ENCODE measurements at regions not wholly inside any gene's neighbourhood (a gene's known extent, or its start where the extent isn't known, plus 50 kb on each side); places are given as distances from the start of the nearest gene placed in this dataset.

DNA sequence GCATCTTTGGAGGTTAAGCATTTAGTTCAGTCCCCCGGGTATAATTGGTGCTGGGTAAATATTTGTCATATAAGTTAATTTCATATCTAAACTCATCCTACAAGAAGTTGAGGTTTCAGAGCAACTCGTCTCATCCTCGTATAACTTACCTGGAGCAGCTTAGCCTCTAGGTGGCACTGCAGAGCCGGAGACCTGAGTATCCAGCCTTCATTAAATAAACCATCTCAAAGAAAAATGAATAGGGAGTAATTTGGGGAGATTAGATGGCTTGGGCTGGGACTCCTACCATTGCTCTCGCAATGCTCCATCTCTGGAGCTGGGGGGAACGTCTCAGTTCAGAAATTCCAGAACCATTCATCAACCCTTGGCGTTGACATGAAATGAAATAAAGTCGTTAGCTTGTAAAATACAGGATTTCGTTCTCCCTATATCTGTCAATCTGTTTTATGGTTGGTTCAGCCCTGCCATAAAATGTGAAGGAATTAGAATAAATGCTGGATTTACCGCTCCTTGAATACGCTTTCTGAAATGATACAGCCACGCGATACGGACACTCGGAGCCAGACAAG lies 122.9 kb upstream of the TMEM132D start:
- Histone ChIP-seq H3K9me2 (ENCODE audit: insufficient read depth, low read length) (no peaks in the 10 kb centered on the region), H3K4me2 (ENCODE audit: low read length) (no peak overlapping the region), H3F3A (ENCODE audit: insufficient read depth, low read length, poor library complexity, severe bottlenecking) (no peaks in the 10 kb centered on the region), H3K9ac (ENCODE audit: low read length) (no peak overlapping the region), H4K20me1 (ENCODE audit: insufficient read depth) (no peaks in the 10 kb centered on the region), H2AFZ (ENCODE audit: low read depth, low read length) (no peak overlapping the region), H3K27ac (ENCODE audit: low read length) (no peak overlapping the region), H3K9me3 (ENCODE audit: low read length) (no peaks in the 10 kb centered on the region), H3K27me3 (ENCODE audit: insufficient read depth, low read depth, low read length) (peaks cover 3% of the 10 kb centered on the region), H3K79me2 (replicated peaks; ENCODE audit: insufficient read depth, low read length) (no peaks in the 10 kb centered on the region), H3K4me3 (ENCODE audit: low read length) (no peak overlapping the region), H3K36me3 (ENCODE audit: insufficient read depth, low read length) (no peaks in the 10 kb centered on the region)
- TF ChIP-seq, protein P1, sequence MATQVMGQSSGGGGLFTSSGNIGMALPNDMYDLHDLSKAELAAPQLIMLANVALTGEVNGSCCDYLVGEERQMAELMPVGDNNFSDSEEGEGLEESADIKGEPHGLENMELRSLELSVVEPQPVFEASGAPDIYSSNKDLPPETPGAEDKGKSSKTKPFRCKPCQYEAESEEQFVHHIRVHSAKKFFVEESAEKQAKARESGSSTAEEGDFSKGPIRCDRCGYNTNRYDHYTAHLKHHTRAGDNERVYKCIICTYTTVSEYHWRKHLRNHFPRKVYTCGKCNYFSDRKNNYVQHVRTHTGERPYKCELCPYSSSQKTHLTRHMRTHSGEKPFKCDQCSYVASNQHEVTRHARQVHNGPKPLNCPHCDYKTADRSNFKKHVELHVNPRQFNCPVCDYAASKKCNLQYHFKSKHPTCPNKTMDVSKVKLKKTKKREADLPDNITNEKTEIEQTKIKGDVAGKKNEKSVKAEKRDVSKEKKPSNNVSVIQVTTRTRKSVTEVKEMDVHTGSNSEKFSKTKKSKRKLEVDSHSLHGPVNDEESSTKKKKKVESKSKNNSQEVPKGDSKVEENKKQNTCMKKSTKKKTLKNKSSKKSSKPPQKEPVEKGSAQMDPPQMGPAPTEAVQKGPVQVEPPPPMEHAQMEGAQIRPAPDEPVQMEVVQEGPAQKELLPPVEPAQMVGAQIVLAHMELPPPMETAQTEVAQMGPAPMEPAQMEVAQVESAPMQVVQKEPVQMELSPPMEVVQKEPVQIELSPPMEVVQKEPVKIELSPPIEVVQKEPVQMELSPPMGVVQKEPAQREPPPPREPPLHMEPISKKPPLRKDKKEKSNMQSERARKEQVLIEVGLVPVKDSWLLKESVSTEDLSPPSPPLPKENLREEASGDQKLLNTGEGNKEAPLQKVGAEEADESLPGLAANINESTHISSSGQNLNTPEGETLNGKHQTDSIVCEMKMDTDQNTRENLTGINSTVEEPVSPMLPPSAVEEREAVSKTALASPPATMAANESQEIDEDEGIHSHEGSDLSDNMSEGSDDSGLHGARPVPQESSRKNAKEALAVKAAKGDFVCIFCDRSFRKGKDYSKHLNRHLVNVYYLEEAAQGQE (IDR thresholded peaks at IDR 0.05; ENCODE audit: borderline replicate concordance), result no peak
- TF ChIP-seq RAD21 (conservative IDR thresholded peaks at IDR 0.05) (peak; percentile 53), CTCF (IDR thresholded peaks at IDR 0.05; ENCODE audit: poor library complexity, severe bottlenecking) (peak; percentile 69), POLR2AphosphoS5 (IDR thresholded peaks at IDR 0.05) (no peak), MXI1 (conservative IDR thresholded peaks at IDR 0.05; ENCODE audit: poor library complexity, severe bottlenecking) (no peak), SMC3 (conservative IDR thresholded peaks at IDR 0.05; ENCODE audit: poor library complexity) (peak; percentile 49), EP300 (conservative IDR thresholded peaks at IDR 0.05; ENCODE audit: poor library complexity, severe bottlenecking) (no peak), EZH2 (IDR thresholded peaks at IDR 0.05; ENCODE audit: borderline replicate concordance, insufficient read depth, low read length, poor library complexity, severe bottlenecking) (no peak), TAF1 (IDR thresholded peaks at IDR 0.05; ENCODE audit: low read depth) (no peak)

- Histone ChIP-seq H3K4me3 (ENCODE audit: low read length) (no peak overlapping the region), H3K4me2 (ENCODE audit: low read length) (no peak overlapping the region), H3F3A (ENCODE audit: insufficient read depth, low read length, poor library complexity, severe bottlenecking) (no peaks in the 10 kb centered on the region), H3K9me2 (ENCODE audit: insufficient read depth, low read length) (no peaks in the 10 kb centered on the region), H3K9me3 (ENCODE audit: low read length) (no peaks in the 10 kb centered on the region), H3K9ac (ENCODE audit: low read length) (no peak overlapping the region), H3K27ac (ENCODE audit: low read length) (no peak overlapping the region), H4K20me1 (ENCODE audit: insufficient read depth) (no peaks in the 10 kb centered on the region), H3K79me2 (replicated peaks; ENCODE audit: insufficient read depth, low read length) (no peaks in the 10 kb centered on the region), H3K36me3 (ENCODE audit: insufficient read depth, low read length) (no peaks in the 10 kb centered on the region), H3K27me3 (ENCODE audit: insufficient read depth, low read depth, low read length) (peaks cover 3% of the 10 kb centered on the region), H2AFZ (ENCODE audit: low read depth, low read length) (no peak overlapping the region)
- TF ChIP-seq MXI1 (conservative IDR thresholded peaks at IDR 0.05; ENCODE audit: poor library complexity, severe bottlenecking) (no peak), POLR2AphosphoS5 (IDR thresholded peaks at IDR 0.05) (no peak), SMC3 (conservative IDR thresholded peaks at IDR 0.05; ENCODE audit: poor library complexity) (no peak), CTCF (IDR thresholded peaks at IDR 0.05; ENCODE audit: poor library complexity, severe bottlenecking) (no peak), TAF1 (IDR thresholded peaks at IDR 0.05; ENCODE audit: low read depth) (no peak), EP300 (conservative IDR thresholded peaks at IDR 0.05; ENCODE audit: poor library complexity, severe bottlenecking) (no peak), RAD21 (conservative IDR thresholded peaks at IDR 0.05) (no peak)
- TF ChIP-seq, protein P1 (IDR thresholded peaks at IDR 0.05; ENCODE audit: borderline replicate concordance), result no peak
Measured at GRCh38 chr12:130027798-130028197, 124.0 kb upstream of the TMEM132D start.

Data from neural cell (in vitro differentiated cells).